ENCODE measurements at regions not wholly inside any gene's neighbourhood (a gene's known extent, or its start where the extent isn't known, plus 50 kb on each side); places are given as distances from the start of the nearest gene placed in this dataset.
"Not testable (repeated sequence)": the region's sequence is repeated elsewhere in the genome, so short reads cannot be mapped to it uniquely, and the experiment has no call there.

DNA sequence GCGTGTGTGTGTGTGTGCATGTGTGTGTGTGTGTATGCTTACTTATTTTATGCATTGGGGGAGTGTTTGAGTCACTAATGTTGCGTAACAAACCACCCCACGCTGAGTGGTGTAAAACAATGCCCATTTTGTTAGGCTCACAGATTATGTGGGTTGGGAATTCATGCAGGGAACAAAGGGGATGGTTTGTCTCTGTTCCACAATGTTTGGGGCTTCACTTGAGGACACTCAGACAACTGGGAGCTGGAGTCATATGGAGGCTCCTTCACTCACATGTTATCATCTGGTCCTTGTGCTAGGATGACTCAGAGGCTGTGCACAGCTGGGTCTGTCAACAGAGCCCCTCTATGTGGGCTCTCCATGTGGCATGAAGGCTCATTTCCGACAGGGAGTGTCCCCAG, 51.3 kb upstream of the LARGE1 start:
- DNase-seq (ENCODE audit: low read depth) = peak; percentile 50

- peak; percentile 11 for DNase-seq (ENCODE audit: low read depth)
Observed at GRCh38 chr22:33975841-33976240, 55.6 kb upstream of the LARGE1 start.

- no peak for DNase-seq (ENCODE audit: low read depth)
Observed at GRCh38 chr22:33983558-33983957, 63.3 kb upstream of the LARGE1 start.

DNA sequence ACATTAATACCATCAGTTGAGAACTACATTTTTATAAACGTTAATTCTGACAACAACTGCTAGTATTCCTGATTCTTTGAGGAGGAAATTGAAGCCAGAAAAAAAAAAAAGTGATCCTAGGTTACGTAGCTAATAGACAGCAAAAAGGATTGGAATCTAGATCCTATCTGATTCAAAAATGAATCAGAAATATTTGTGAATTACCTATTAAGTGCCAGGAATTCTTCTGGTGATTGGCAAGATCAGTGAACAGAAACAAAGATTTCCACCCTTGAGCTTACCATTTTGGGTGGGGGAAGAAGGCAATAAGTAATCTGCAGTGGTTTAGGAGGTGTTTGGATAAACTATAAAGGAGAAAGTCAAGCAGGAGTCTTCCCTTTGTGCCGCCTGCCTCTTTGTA, 63.9 kb upstream of the LARGE1 start:
- peak; percentile 2 for DNase-seq (ENCODE audit: low read depth)

DNA sequence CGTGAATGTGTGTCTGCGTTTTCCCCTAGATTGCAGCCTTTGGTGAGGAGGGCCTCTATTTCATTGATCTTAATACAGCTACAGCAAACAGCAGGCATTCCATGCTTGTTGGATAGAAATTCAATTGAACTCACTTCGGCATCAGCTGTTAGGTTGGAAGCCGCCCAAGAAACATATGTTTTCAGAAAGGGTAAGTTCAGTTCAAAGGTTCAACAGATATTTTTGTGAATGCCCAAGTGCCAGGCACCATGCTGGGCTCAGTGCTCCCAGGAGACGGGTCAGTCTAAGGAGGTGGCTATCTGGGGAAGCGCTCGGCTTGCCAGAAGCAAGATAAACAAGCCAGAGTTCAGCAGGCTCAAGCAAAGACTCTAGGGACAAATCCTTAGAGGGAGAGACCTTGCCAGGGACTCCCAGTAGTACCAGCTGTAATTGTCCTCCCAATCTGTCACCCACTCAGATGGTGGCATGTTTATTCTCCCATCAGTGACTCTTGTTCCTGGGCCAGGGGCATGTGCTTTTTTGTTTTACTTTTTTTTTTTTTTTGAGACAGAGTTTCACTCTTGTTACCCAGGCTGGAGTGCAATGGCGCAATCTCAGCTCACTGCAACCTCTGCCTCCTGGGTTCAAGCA, 64.5 kb upstream of the LARGE1 start:
- DNase-seq (ENCODE audit: low read depth) = no peak

DNA sequence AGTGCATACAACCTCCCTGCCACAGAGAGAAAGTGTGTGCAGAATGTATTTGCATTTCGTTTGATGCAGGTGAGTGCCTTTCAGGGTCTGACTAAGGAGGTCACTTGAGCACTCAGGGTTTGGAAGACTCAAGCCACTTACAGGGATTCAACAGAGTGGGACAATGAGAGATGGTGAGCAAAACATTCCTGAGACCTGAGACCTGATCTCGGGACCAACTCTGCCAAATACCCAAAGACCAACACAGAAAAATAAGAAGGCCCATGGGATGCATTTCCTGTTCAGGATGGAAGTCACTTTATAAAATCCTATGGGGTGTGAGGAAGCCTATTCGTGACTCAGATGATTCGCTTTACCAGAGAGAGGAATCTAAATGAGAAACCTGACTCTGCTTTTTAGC, 65.2 kb upstream of the LARGE1 start:
- DNase-seq (ENCODE audit: low read depth) = no peak

- no peak for DNase-seq (ENCODE audit: low read depth)
Observed at GRCh38 chr22:33986167-33986771, 66.0 kb upstream of the LARGE1 start.

GRCh38 chr22:33986954-33987353, 66.7 kb upstream of the LARGE1 start:
- no peak for DNase-seq (ENCODE audit: low read depth)

DNA sequence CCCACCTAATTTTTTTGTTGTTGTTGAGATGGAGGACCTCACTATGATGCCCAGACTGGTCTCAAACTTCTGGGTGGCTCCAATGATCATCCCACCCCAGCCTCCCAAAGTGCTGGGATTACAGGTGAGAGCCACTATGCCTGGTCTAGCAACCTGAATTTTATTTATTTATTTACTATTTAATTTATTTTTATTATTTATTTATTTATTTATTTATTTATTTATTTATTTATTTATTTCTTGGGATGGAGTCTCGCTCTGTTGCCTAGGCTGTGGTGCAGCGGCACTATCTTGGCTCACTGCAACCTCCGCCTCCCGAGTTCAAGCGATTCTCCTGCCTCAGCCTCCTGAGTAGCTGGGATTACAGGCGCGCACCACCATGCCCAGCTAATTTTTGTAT, 69.0 kb upstream of the LARGE1 start:
- DNase-seq (ENCODE audit: low read depth) = not testable (repeated sequence)

DNA sequence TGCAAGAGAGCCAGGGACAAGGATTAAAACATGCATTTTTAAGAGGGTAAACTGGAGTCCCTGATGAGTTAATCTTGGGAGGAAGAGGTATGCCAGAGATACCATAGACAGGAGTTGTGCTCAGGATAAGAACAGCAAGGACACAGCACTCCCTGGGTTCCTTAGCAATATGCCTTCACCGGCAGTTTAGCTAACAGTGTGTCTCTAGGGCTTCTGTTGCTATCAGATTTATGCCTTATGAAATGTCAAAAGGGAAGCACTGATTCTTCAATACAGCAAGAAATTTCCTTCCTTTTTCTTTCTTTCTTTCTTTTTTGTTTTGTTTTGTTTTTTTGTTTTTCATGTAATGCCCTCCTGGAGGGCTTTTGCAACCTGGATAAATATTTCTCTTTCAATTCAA, 71.3 kb upstream of the LARGE1 start:
- no peak for DNase-seq (ENCODE audit: low read depth)

- no peak for DNase-seq (ENCODE audit: low read depth)
Observed at GRCh38 chr22:33996824-33997223, 76.5 kb upstream of the LARGE1 start.

- DNase-seq (ENCODE audit: low read depth) = no peak
Observed at GRCh38 chr22:34000879-34001526, 80.7 kb upstream of the LARGE1 start.

GRCh38 chr22:34001701-34002466, 81.6 kb upstream of the LARGE1 start:
- DNase-seq (ENCODE audit: low read depth) = no peak

DNA sequence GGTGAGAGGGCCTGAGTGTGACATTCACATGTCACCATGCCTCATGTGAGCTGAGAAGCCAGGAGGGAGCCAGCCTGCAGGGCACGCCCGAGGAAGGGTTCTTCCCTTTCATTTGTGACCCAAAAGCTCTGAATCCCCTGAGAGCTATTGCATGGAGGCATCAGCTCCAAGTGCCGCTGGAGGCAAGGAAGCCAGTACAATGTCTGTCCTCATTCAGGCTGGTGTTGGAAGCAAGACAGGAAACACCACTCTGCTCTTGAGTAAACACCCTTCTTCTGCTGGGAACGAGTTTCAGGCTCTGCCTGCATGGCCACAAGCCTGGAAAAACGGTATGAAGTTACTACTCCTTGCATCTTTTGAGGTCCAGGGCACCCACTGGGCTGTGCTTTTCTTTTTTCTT, 83.8 kb upstream of the LARGE1 start:
- DNase-seq (ENCODE audit: low read depth) = no peak

DNA sequence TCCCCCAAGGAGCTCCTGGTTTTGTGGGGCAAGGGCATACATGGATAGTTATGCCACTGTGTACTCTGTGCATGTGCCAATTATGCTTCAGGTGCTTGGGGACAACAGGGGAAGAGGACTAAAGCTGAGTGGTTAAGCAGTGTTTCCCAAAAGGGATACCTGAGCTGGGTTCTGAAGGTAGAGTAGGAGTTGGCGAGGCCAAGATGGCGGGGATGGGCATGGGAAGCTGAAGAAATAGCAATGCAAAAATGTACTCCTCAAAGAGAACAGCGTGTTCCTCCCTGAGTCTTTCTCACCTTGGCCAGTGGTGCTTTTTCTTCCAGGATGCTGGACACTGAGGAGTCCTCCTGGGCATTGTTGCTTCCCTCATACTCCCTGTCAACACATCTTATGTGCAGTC, 90.0 kb upstream of the LARGE1 start:
- DNase-seq (ENCODE audit: low read depth) = no peak

DNA sequence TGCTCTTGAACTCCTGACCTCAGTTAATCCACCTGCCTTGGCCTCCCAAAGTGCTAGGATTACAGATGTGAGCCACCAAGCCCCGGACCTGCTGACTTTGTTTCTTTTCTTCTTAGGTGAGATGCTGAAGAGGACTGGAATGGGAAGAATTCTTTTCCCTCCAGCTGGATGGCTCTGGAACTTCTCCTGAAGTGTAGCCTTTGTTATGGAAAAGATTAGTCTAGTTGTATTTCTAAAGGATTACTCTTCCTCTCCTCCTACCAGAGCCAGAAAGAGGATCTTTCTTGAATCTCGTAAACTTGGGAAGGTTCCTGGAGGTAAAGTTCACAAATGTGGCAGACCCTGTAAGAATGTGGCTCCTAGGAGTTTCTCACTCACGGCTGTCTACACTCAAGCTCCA, 95.4 kb upstream of the LARGE1 start:
- no peak for DNase-seq (ENCODE audit: low read depth)

GRCh38 chr22:34017205-34017604, 96.9 kb upstream of the LARGE1 start:
- DNase-seq (ENCODE audit: low read depth) = no peak

DNA sequence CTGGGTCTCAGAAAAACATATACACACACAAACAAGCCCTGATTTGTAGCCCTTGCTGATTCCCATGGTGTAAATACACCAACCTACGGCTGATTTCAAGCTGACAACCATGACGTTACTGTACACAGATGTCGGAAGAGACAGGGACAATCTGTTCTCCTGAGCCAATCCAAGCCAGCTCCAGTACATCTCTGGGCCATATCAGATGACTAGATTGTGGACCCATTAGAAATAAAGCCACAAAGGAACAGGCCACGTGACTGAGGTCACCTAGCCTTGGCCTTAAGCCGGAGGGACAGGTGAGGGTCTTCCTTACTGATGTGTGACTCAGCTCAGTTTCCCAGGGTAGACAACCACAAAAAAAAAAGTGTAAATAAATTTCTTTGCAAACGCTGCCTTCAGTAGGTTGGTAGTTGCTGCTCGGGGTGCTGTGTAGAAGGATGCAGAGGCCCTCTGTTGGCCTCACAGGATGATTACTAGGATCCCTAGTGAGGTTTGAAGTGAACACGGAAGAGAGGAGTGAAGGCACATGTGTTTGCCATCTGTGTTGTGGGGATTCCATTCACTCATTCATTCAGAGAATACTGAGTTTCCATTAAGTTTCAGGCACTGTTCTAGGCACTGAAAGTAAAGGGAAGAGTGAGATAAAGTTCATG, 99.0 kb upstream of the LARGE1 start:
- no peak for DNase-seq (ENCODE audit: low read depth)

GRCh38 chr22:34035209-34035608, 114.9 kb upstream of the LARGE1 start:
- no peak for DNase-seq (ENCODE audit: low read depth)

DNA sequence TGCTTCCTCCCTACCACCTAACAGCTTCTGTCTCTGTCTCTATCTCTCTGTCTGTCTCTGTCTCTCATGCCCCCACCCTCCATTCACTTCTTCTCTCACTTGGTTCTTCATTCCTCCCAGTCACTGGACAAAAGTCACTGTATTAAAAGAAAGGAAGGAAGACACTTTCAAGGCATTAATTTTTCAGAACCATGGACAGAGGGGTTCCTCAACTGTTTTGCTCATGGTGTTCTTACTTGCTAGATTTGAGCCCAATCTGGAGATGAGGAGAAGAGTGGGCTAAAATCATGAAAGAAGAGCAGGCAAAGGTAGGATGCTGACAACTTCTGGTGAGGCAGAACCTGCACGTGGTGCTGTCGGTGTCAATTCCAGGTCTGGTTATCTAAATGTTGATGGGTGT, 116.7 kb upstream of the LARGE1 start:
- no peak for DNase-seq (ENCODE audit: low read depth)

- no peak for DNase-seq (ENCODE audit: low read depth)
Observed at GRCh38 chr22:34038801-34039555, 118.7 kb upstream of the LARGE1 start.

DNA sequence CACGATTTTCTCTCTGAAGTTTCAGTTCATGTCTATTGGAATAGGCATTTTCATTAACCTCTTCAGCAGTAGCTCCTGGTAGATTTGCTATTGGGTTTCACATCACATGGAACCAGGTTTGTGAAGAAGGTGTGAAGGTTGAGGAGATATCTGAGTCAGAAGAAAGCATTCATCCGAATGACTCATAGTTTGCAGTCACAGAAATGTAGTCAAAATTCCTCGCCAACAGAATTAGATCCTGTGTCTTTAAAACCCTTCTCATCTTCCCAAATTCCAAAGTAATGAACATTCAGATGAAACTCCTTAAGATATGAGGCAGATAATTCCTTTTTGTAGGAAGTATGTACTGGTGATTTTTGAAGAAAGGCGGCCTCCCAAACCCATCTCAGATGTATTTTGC, 125.0 kb upstream of the LARGE1 start:
- no peak for DNase-seq (ENCODE audit: low read depth)

Measured in renal cortical epithelial cell (primary cell).